HepG2 (cell line): ENCODE measurements at regions not wholly inside any gene's neighbourhood (a gene's known extent, or its start where the extent isn't known, plus 50 kb on each side); places are given as distances from the start of the nearest gene placed in this dataset.

Experiments used
- ATAC-seq: fragments of 200-7000 bp; cut with Tn5 transposase; 3 replicates; pipeline ENCODE4 v1.9.1; 2020; ENCODE audit warnings: mild to moderate bottlenecking, moderate library complexity
- BruUV-seq: library from RNA; stranded (reverse); fragments of 400-500 nt; replicated peaks from 2 replicates; lab custom pipeline; 2021; lab: Mats Ljungman, UMichigan
- CTCF ChIA-PET: fragments of 300-600 bp; formaldehyde crosslinking; extraction: SDS; loops from one replicate; lab custom pipeline; 2021; ENCODE audit warnings: low total read pairs, inconsistent platforms, low intra/inter-chr PET ratio; lab: Yijun Ruan, JAX
- POLR2A ChIA-PET: fragments of 350-600 bp; sonication (Branson Sonifier 250); formaldehyde crosslinking; loops from one replicate; lab custom pipeline; 2020; ENCODE audit warnings: antibody characterized with exemption, inconsistent platforms; lab: Yijun Ruan, JAX
- DNase-seq: peaks from one replicate; pipeline ENCODE4 v3.0.0-alpha.2; 2015; ENCODE audit warnings: low spot score
- FAIRE-seq: peaks from 3 replicates; lab custom pipeline; 2011; peaks lifted over from hg19 to GRCh38; lab: Jason Lieb, UNC
- H2AFZ ChIP-seq: one replicate; pipeline ENCODE4 v1.6.1; 2011; ENCODE audit warnings: low read length, inconsistent platforms
- H3K27ac ChIP-seq: fragments of 300-600 bp; 3 replicates; pipeline ENCODE4 v1.8.0; 2011; ENCODE audit warnings: mixed run types, mild to moderate bottlenecking, mixed read lengths, low read length, inconsistent platforms; ENCODE audit not compliant: insufficient read depth; ENCODE audit errors: extremely low read length
- H3K27me3 ChIP-seq, 2 experiments: fragments of 200-600 bp in 1 of 2; 2 replicates in 1 of 2; 3 replicates in 1 of 2; pipeline versions ENCODE4 v1.6.0 to v1.8.0; 2011; ENCODE audit warnings: low read length in 2 of 2, mild to moderate bottlenecking in 2 of 2, moderate library complexity in 2 of 2, inconsistent platforms in 1 of 2; ENCODE audit not compliant: insufficient read depth in 2 of 2, control insufficient read depth in 1 of 2
- H3K36me3 ChIP-seq, 2 experiments: fragments of 200-600 bp in 1 of 2; replicated peaks in 1 of 2; 2 replicates in 1 of 2; 3 replicates in 1 of 2; pipeline versions ENCODE4 v1.5.1 to v1.8.0; 2011; ENCODE audit warnings: low read length in 2 of 2, inconsistent platforms in 1 of 2; ENCODE audit not compliant: insufficient read depth in 2 of 2, control insufficient read depth in 1 of 2
- H3K4me1 ChIP-seq: 2 replicates; pipeline ENCODE4 v1.5.1; 2012; ENCODE audit warnings: low read length, inconsistent platforms; ENCODE audit not compliant: insufficient read depth
- H3K4me2 ChIP-seq: 2 replicates; pipeline ENCODE4 v1.6.0; 2011; ENCODE audit warnings: low read depth, low read length, inconsistent platforms
- H3K4me3 ChIP-seq, 3 experiments: fragments of 200-600 bp in 1 of 3; sonication (generic), shearing (Covaris generic) in 1 of 3; replicated peaks in 1 of 3; 2 replicates each; pipeline ENCODE4 v1.5.1; 2011 to 2016; ENCODE audit warnings: low read length in 3 of 3, inconsistent platforms in 2 of 3, low read depth in 2 of 3, mild to moderate bottlenecking in 2 of 3, control low read depth in 1 of 3, mixed read lengths in 1 of 3; ENCODE audit not compliant: insufficient read depth in 1 of 3
- H3K79me2 ChIP-seq: one replicate; pipeline ENCODE4 v1.6.1; 2011; ENCODE audit warnings: low read length, inconsistent platforms; ENCODE audit not compliant: insufficient read depth
- H3K9ac ChIP-seq: 2 replicates; pipeline ENCODE4 v1.6.0; 2011; ENCODE audit warnings: mild to moderate bottlenecking, low read depth, low read length, inconsistent platforms; ENCODE audit not compliant: insufficient read depth
- H3K9me3 ChIP-seq: 2 replicates; pipeline ENCODE4 v1.5.1; 2012; ENCODE audit warnings: mild to moderate bottlenecking, low read length
- H4K20me1 ChIP-seq: 2 replicates; pipeline ENCODE4 v1.6.0; 2011; ENCODE audit warnings: inconsistent platforms, mild to moderate bottlenecking, low read length, moderate library complexity; ENCODE audit not compliant: insufficient read depth
- ATM ChIP-seq: fragments of 450-650 bp; IDR thresholded peaks from 2 replicates; pipeline ENCODE4 v1.7.1; 2017; ENCODE audit warnings: mild to moderate bottlenecking, borderline replicate concordance
- FOXJ3 ChIP-seq: sonication (generic); formaldehyde crosslinking; IDR thresholded peaks from 2 replicates; pipeline ENCODE4 v1.4.0; 2020; ENCODE audit warnings: missing genetic modification reagents, mild to moderate bottlenecking, borderline replicate concordance
- HMGXB4 ChIP-seq, 2 experiments: sonication (generic) in 1 of 2; formaldehyde crosslinking in 1 of 2; IDR thresholded peaks; 2 replicates each; pipeline versions ENCODE4 v1.4.0 to v1.6.1; 2018 to 2020; ENCODE audit warnings: missing genetic modification reagents in 2 of 2, borderline replicate concordance in 1 of 2, low read depth in 1 of 2, mild to moderate bottlenecking in 1 of 2, missing biosample characterization in 1 of 2
- IRF1 ChIP-seq: sonication (generic); formaldehyde crosslinking; IDR thresholded peaks from 2 replicates; pipeline ENCODE4 v1.4.0; 2020; ENCODE audit warnings: low read depth, mild to moderate bottlenecking, missing genetic modification reagents
- KDM3A ChIP-seq: IDR thresholded peaks from 2 replicates; pipeline ENCODE4 v1.6.1; 2018; ENCODE audit warnings: low read depth, missing compliant biosample characterization
- MAFG ChIP-seq: sonication (generic); formaldehyde crosslinking; IDR thresholded peaks from 2 replicates; pipeline ENCODE4 v1.5.1; 2020; ENCODE audit warnings: mild to moderate bottlenecking, missing genetic modification reagents
- NKX3-1 ChIP-seq: sonication (generic); formaldehyde crosslinking; IDR thresholded peaks from 2 replicates; pipeline ENCODE4 v1.5.0; 2020; ENCODE audit warnings: missing genetic modification reagents
- RERE ChIP-seq: IDR thresholded peaks from 2 replicates; pipeline ENCODE4 v1.6.1; 2016; ENCODE audit warnings: low read depth, missing genetic modification reagents, missing compliant biosample characterization
- ZNF343 ChIP-seq: sonication (generic); formaldehyde crosslinking; IDR thresholded peaks from 2 replicates; pipeline ENCODE4 v1.4.0; 2020; ENCODE audit warnings: mild to moderate bottlenecking, missing genetic modification reagents
- ZNF772 ChIP-seq: sonication (generic); formaldehyde crosslinking; IDR thresholded peaks from 2 replicates; pipeline ENCODE4 v1.5.0; 2020; ENCODE audit warnings: mild to moderate bottlenecking, missing genetic modification reagents
- WGBS: methylation state at CpG from one replicate; pipeline ENCODE4 v1.1.6; 2017; ENCODE audit warnings: low lambda C conversion rate; 5-methylcytosine and 5-hydroxymethylcytosine counted together
- in situ Hi-C: cut with HindIII; loops from 2 replicates; pipeline ENCODE4 v1.10.0; 2017; ENCODE audit warnings: low pct_unique_long_range_greater_than_20kb; ENCODE audit not compliant: extremely low pct_ligation_motif_present
- intact Hi-C: fragments of 100-400 bp; cut with micrococcal nuclease; formaldehyde crosslinking; loops from one replicate; pipeline ENCODE4 v1.10.0; 2022; ENCODE audit not compliant: unreplicated experiment

- TF ChIP-seq HMGXB4 (CRISPR knock-in tag; IDR thresholded peaks at IDR 0.05; ENCODE audit: borderline replicate concordance in 1 of 2, low read depth in 1 of 2): no peak
- TF ChIP-seq, all 625 proteins: peak for 0
Measured at GRCh38 chr6:12481292-12481691, 191.1 kb downstream of the EDN1 start (continued).

- no peak overlapping the region for H2AFZ ChIP-seq
- H3K4me2 ChIP-seq: no peak overlapping the region
- H3K79me2 ChIP-seq: no peaks in the 10 kb centered on the region
- no peaks in the 10 kb centered on the region for H4K20me1 ChIP-seq
- H3K36me3 ChIP-seq: no peaks in the 10 kb centered on the region
- ChIA-PET POLR2A (no interaction called here), CTCF (no interaction called here)
- ATAC-seq: no peak
- no peak overlapping the region for H3K9ac ChIP-seq
- BruUV-seq: no TSS peak
- no peak for FAIRE-seq
- H3K4me1 ChIP-seq: peaks cover 17% of the 10 kb centered on the region
- TF ChIP-seq NKX3-1 (CRISPR knock-in tag): no peak
- no peak for TF ChIP-seq ZNF772 (CRISPR knock-in tag)
- TF ChIP-seq RERE (CRISPR knock-in tag): no peak
- no peak for TF ChIP-seq MAFG (CRISPR knock-in tag)
- TF ChIP-seq ZNF343 (CRISPR knock-in tag): no peak
- no peak for TF ChIP-seq FOXJ3 (CRISPR knock-in tag)
- no peak for TF ChIP-seq ATM
- no peak for TF ChIP-seq KDM3A (CRISPR knock-in tag)
- TF ChIP-seq IRF1 (CRISPR knock-in tag): no peak
- no peak for DNase-seq
- no peak overlapping the region for H3K4me3 ChIP-seq
- no peak overlapping the region for H3K27ac ChIP-seq
- no peaks in the 10 kb centered on the region for H3K27me3 ChIP-seq
- intact Hi-C loops: loop anchor here (5.0 kb wide), 1 partner anchor 190 kb away; the partner anchor contains the start of gene EDN1
- H3K9me3 ChIP-seq: no peaks in the 10 kb centered on the region
- in situ Hi-C loops: loop anchor here (5.0 kb wide), 1 partner anchor 180 kb away; no protein-coding TSS in a partner anchor
- 63% methylated on average over 2 of the region's 2 CpGs for WGBS
Measured at GRCh38 chr6:12481850-12482249, 191.7 kb downstream of the EDN1 start.
